AG08396 (cell line): ENCODE measurements at regions not wholly inside any gene's neighbourhood (a gene's known extent, or its start where the extent isn't known, plus 50 kb on each side); places are given as distances from the start of the nearest gene placed in this dataset.
"Not testable (repeated sequence)": the region's sequence is repeated elsewhere in the genome, so short reads cannot be mapped to it uniquely, and the experiment has no call there.

ENCODE experiments used
- DNase-seq: peaks from one replicate; pipeline ENCODE4 v3.0.0; 2012; ENCODE audit warnings: low spot score, mixed read lengths

GRCh38 chr2:195466427-195466826 lies 190.6 kb upstream of the SLC39A10 start:
- no peak for DNase-seq

- DNase-seq = no peak
Measured at GRCh38 chr2:195461010-195461409, 196.0 kb upstream of the SLC39A10 start.

GRCh38 chr2:195458936-195459335 lies 198.1 kb upstream of the SLC39A10 start:
- DNase-seq = no peak

GRCh38 chr2:195457873-195458272 lies 199.2 kb upstream of the SLC39A10 start:
- no peak for DNase-seq

- no peak for DNase-seq
Measured at GRCh38 chr2:195456771-195457170, 200.3 kb upstream of the SLC39A10 start.

GRCh38 chr2:195451160-195451559 lies 205.9 kb upstream of the SLC39A10 start:
- DNase-seq = peak; percentile 8

- no peak for DNase-seq
Measured at GRCh38 chr2:195450552-195451113, 206.4 kb upstream of the SLC39A10 start.

- DNase-seq = no peak
Measured at GRCh38 chr2:195447323-195447975, 209.6 kb upstream of the SLC39A10 start.

GRCh38 chr2:195445639-195446038 lies 211.4 kb upstream of the SLC39A10 start:
- DNase-seq = peak; percentile 12

- DNase-seq = no peak
Measured at GRCh38 chr2:195443926-195444325, 213.1 kb upstream of the SLC39A10 start.

- DNase-seq = no peak
Measured at GRCh38 chr2:195442458-195443175, 214.4 kb upstream of the SLC39A10 start.

GRCh38 chr2:195438692-195439091 lies 218.3 kb upstream of the SLC39A10 start:
- DNase-seq = no peak

- DNase-seq = no peak
Measured at GRCh38 chr2:195437521-195437920, 219.5 kb upstream of the SLC39A10 start.

- no peak for DNase-seq
Measured at GRCh38 chr2:195434346-195434745, 222.7 kb upstream of the SLC39A10 start.

- not testable (repeated sequence) for DNase-seq
Measured at GRCh38 chr2:195433729-195434128, 223.3 kb upstream of the SLC39A10 start.

GRCh38 chr2:195428673-195429072 lies 228.4 kb upstream of the SLC39A10 start:
- DNase-seq = no peak

GRCh38 chr2:195425328-195425727 lies 231.7 kb upstream of the SLC39A10 start:
- no peak for DNase-seq

GRCh38 chr2:195419033-195419432 lies 238.0 kb upstream of the SLC39A10 start:
- DNase-seq = no peak

- DNase-seq = no peak
Measured at GRCh38 chr2:195414537-195415100, 242.4 kb upstream of the SLC39A10 start.

GRCh38 chr2:195413944-195414343 lies 243.1 kb upstream of the SLC39A10 start:
- no peak for DNase-seq

- peak; percentile 7 for DNase-seq
Measured at GRCh38 chr2:195413422-195413821, 243.6 kb upstream of the SLC39A10 start.

- DNase-seq = peak; percentile 29
Measured at GRCh38 chr2:195411219-195411687, 245.8 kb upstream of the SLC39A10 start.
